Caki2 (cell line): ENCODE measurements at regions not wholly inside any gene's neighbourhood (a gene's known extent, or its start where the extent isn't known, plus 50 kb on each side); places are given as distances from the start of the nearest gene placed in this dataset.

ENCODE experiments used
- DNase-seq: peaks from one replicate; pipeline ENCODE4 v3.0.0-alpha.2; 2015; ENCODE audit warnings: low read depth
- in situ Hi-C: cut with HindIII; loops from 2 replicates; pipeline ENCODE4 v1.10.0; 2016; ENCODE audit warnings: low sequenced_read_pairs, low pct_unique_long_range_greater_than_20kb, mixed read lengths

- in situ Hi-C loops: no loop called here
Measured at GRCh38 chr7:153859239-153859638, 193.0 kb upstream of the DPP6 start.

GRCh38 chr7:153886506-153887441 lies 165.4 kb upstream of the DPP6 start:
- DNase-seq: no peak
- in situ Hi-C loops: no loop called here

More at GRCh38 chr7:153859239-153859638, 193.0 kb upstream of the DPP6 start:
- no peak for DNase-seq

- in situ Hi-C loops: no loop called here
- no peak for DNase-seq
Measured at GRCh38 chr7:153887749-153888569, 164.2 kb upstream of the DPP6 start.

- no peak for DNase-seq
- in situ Hi-C loops: no loop called here
Measured at GRCh38 chr7:153891990-153892389, 160.2 kb upstream of the DPP6 start.

GRCh38 chr7:153902862-153903261 lies 149.3 kb upstream of the DPP6 start:
- in situ Hi-C loops: no loop called here
- DNase-seq: no peak

DNA sequence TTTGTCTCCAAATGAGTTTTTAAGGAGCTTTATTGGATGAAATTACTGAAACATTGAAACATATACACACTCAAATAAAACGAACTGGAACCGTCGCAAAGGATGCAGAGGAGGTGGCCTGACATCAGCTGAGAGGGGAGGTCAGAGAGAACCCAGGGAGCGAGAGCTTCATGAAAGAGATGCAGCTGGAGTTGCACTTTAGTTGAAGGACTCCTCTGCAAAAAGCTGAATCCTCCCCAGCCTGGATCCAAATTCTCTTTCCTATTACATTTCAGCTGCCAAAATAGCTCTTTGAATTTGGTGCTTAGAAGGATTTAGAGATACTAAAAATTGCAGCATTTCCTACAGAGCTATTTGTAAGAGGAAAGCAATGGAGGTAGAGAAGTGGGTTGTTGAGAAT lies 140.0 kb upstream of the DPP6 start:
- in situ Hi-C loops: no loop called here
- DNase-seq: no peak

GRCh38 chr7:153920126-153920525 lies 132.1 kb upstream of the DPP6 start:
- no peak for DNase-seq
- in situ Hi-C loops: no loop called here

GRCh38 chr7:153920897-153921296 lies 131.3 kb upstream of the DPP6 start:
- DNase-seq: no peak
- in situ Hi-C loops: no loop called here

GRCh38 chr7:153921408-153921807 lies 130.8 kb upstream of the DPP6 start:
- in situ Hi-C loops: no loop called here
- no peak for DNase-seq

DNA sequence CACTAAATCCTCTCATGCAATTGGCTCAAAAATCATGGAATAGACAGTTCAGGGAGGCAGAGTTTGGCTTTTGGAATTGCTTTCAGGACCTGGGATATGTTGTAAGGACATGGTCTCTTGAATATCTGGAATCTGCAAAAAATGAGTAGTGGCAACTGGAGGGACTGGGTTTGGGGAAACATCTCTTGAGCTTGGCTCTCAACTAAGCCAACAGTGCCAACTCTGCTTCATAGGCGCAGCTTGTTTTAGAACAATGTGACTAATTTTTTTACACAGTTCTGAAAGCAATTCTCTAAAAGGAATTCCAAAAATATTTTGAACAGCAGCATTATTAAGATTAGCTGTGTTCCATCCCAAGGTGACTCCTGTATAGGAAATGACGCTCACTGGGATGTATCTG lies 121.5 kb upstream of the DPP6 start:
- no peak for DNase-seq
- in situ Hi-C loops: no loop called here

DNA sequence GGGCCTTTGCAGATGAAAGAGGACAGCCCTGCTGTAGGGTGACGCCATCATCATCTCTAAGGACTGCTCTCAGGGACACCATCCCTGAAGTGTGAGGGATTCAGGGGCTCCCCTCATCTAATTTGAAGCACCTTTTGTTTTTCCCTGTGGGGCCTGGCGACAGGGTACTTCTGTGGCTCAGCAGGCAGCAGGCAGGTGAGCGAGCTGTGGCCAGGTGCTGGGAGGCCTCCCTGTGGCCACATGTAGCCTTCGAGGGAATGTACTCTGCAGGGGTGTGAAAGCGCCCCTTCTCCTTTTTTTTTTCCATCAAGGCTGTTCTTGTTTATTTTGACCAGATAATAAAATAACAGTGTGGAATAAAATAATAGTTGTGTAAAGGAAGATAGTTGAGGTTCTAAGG lies 118.2 kb upstream of the DPP6 start:
- DNase-seq: no peak
- in situ Hi-C loops: no loop called here

DNA sequence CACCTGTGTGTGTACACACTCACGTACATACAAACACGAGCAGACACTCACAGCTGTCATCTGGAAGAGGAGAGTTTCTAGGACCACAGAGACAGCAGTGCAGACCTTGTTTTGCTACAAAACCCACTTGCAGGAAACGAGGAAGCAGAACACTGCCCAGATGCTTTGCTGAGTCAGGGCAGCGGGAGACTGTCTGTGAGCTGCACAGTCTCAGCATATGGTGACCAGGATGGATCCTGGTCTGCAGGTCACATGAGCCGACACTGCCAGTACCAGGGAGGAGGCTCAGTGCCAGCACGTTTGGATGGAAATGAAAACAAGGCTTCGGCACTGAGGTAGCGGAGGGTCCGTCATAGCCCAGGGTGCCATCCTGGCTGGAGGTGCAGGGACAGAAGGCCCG lies 117.6 kb upstream of the DPP6 start:
- in situ Hi-C loops: no loop called here
- no peak for DNase-seq

DNA sequence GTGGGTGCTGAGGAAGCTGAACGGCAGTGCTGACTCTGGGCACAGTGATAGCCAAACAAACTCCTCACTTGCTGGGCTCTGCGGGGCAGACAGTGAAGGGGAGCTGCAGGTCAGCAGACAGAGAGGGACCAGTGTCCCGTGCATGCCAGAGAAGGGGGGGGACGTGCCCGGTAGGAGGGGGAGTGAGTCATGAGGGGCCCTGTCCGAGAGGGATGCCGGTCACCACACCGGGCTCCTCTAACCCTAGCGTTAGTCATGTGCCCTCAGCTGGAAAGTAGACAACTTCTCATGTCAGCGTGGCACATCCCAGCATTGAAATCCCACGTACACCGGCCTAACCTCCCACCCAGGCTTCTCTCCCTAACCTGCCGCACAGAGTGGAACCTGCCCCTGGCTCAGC lies 117.1 kb upstream of the DPP6 start:
- in situ Hi-C loops: no loop called here
- DNase-seq: no peak

GRCh38 chr7:153938451-153938850 lies 113.7 kb upstream of the DPP6 start:
- DNase-seq: no peak
- in situ Hi-C loops: no loop called here

DNA sequence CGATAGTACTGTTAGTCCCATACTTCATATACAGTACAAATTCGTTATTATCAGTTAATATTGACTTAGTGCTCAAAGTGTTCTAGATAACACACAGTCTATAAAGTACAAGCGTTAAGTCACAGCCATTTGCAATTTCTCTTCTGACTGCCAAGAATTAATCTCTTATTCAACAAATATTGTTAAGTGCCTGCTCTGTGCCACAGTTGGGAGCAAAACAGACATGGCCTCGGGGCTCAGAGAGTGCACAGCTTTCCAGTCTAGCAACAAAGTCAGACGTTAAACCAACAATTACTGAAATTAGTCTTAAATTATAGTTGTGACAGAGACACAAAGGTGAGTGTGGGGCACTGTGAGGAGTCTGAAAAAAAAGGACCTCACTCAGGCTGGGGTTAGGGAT lies 113.0 kb upstream of the DPP6 start:
- in situ Hi-C loops: no loop called here
- no peak for DNase-seq

DNA sequence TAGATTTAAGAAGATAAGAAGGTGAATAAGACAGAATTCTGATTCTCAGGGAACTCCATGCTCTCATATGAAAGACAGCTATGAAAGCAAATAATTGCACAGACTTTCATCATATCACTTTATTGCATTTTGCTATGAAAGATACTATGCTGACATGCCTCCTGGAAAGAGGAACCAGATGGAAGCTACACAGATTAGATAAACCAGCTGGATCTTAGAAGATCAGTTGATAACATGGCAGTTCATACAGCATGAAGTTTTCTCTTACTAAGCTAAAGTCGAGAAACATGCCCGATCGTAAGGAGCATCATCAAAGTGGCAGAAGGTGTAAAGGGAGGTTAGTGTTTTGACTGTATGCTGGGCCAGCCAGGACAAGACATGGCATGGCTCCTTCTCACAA lies 112.5 kb upstream of the DPP6 start:
- in situ Hi-C loops: no loop called here
- no peak for DNase-seq

DNA sequence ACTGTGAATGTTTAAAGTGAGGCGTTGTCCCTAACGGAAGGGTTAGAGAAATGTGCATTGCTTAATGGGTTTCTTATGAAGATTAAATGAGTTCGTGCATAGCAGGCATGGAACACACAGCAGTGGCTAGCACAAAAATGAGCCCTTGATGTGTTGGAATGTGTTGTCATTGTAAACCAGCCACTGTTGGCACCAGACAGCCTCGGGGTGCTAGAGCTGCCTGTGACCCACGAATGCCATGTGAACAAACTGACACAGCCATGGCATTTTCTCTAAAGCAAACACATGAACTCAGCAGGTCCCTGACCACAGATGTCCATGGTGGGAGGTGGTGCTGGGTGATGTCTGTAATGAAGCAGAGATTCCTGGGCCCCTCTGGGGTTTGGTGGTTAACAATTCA lies 111.1 kb upstream of the DPP6 start:
- in situ Hi-C loops: no loop called here
- no peak for DNase-seq

DNA sequence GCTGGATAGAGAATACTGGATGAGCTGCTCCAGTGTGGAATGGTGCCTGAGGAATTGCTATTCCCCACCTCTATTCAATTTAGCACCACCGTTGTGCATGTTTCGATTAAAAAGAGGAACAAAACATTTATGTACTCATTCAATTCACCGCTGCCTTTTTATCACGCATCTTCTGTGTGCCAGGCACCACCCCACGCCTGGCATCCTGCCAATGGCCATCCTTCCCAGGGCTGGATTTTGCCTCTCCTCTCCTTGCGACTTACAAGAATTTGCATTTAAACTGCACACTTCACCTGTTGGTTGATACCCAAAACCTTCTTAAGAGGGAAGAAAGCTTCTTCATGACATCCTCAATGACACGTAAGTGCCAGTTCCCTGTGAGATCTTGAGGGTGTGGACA lies 110.2 kb upstream of the DPP6 start:
- in situ Hi-C loops: no loop called here
- DNase-seq: no peak

GRCh38 chr7:153943457-153943856 lies 108.7 kb upstream of the DPP6 start:
- DNase-seq: no peak
- in situ Hi-C loops: no loop called here
